ENCODE measurements at regions not wholly inside any gene's neighbourhood (a gene's known extent, or its start where the extent isn't known, plus 50 kb on each side); places are given as distances from the start of the nearest gene placed in this dataset.

GRCh38 chr15:95558131-95558530 lies 772.4 kb upstream of the NR2F2 start:
- DNase-seq (ENCODE audit: low spot score in 2 of 2): no peak
- no peak overlapping the region for H3K4me3 ChIP-seq
- intact Hi-C loops (cut with DNase I; ENCODE audit: low total_unique reads): no loop called here
- no peaks in the 10 kb centered on the region for H3K36me3 ChIP-seq
- peaks cover 0 to 4% of the 10 kb centered on the region in 2 donors for H3K4me1 ChIP-seq
- H3K9me3 ChIP-seq: no peaks in the 10 kb centered on the region
- H3K27ac ChIP-seq: peak overlapping the region in 1 of 2 donors; percentile 27
- no peaks in the 10 kb centered on the region for H3K27me3 ChIP-seq
- no peak for TF ChIP-seq POLR2AphosphoS5 (IDR thresholded peaks at IDR 0.05)
- TF ChIP-seq POLR2A (IDR thresholded peaks at IDR 0.05): no peak
- no peak for TF ChIP-seq CTCF (IDR thresholded peaks at IDR 0.05)

GRCh38 chr15:95558916-95559315 lies 771.6 kb upstream of the NR2F2 start:
- intact Hi-C loops (cut with DNase I; ENCODE audit: low total_unique reads): no loop called here

GRCh38 chr15:95559875-95560394 lies 770.6 kb upstream of the NR2F2 start:
- Histone ChIP-seq H3K27ac (no peak overlapping the region), H3K36me3 (no peaks in the 10 kb centered on the region), H3K4me3 (no peak overlapping the region), H3K4me1 (peaks cover 0 to 4% of the 10 kb centered on the region in 2 donors), H3K27me3 (no peaks in the 10 kb centered on the region), H3K9me3 (no peaks in the 10 kb centered on the region)
- no peak for TF ChIP-seq CTCF (IDR thresholded peaks at IDR 0.05)
- no peak for TF ChIP-seq POLR2AphosphoS5 (IDR thresholded peaks at IDR 0.05)
- no peak for TF ChIP-seq POLR2A (IDR thresholded peaks at IDR 0.05)
- intact Hi-C loops (cut with DNase I; ENCODE audit: low total_unique reads): no loop called here
- DNase-seq (ENCODE audit: low spot score in 2 of 2): no peak

More at GRCh38 chr15:95558916-95559315, 771.6 kb upstream of the NR2F2 start:
- H3K9me3 ChIP-seq: no peaks in the 10 kb centered on the region
- DNase-seq (ENCODE audit: low spot score in 2 of 2): no peak
- no peak overlapping the region for H3K4me3 ChIP-seq
- no peak for TF ChIP-seq POLR2AphosphoS5 (IDR thresholded peaks at IDR 0.05)
- no peak for TF ChIP-seq POLR2A (IDR thresholded peaks at IDR 0.05)
- no peak for TF ChIP-seq CTCF (IDR thresholded peaks at IDR 0.05)
- no peak overlapping the region for H3K27ac ChIP-seq
- H3K36me3 ChIP-seq: no peaks in the 10 kb centered on the region
- H3K27me3 ChIP-seq: no peaks in the 10 kb centered on the region
- H3K4me1 ChIP-seq: peaks cover 0 to 4% of the 10 kb centered on the region in 2 donors

GRCh38 chr15:95561463-95561862 lies 769.0 kb upstream of the NR2F2 start:
- no peak for DNase-seq (ENCODE audit: low spot score in 2 of 2)
- TF ChIP-seq CTCF (IDR thresholded peaks at IDR 0.05): no peak
- no peak for TF ChIP-seq POLR2A (IDR thresholded peaks at IDR 0.05)
- TF ChIP-seq POLR2AphosphoS5 (IDR thresholded peaks at IDR 0.05): no peak
- intact Hi-C loops (cut with DNase I; ENCODE audit: low total_unique reads): no loop called here

GRCh38 chr15:95563634-95564033 lies 766.9 kb upstream of the NR2F2 start:
- TF ChIP-seq CTCF (IDR thresholded peaks at IDR 0.05) (no peak), POLR2AphosphoS5 (IDR thresholded peaks at IDR 0.05) (no peak), POLR2A (IDR thresholded peaks at IDR 0.05) (no peak)
- no peak for DNase-seq (ENCODE audit: low spot score in 2 of 2)
- H3K4me1 ChIP-seq: no peaks in the 10 kb centered on the region
- H3K36me3 ChIP-seq: no peaks in the 10 kb centered on the region
- no peak overlapping the region for H3K27ac ChIP-seq
- intact Hi-C loops (cut with DNase I; ENCODE audit: low total_unique reads): no loop called here
- no peaks in the 10 kb centered on the region for H3K9me3 ChIP-seq
- no peaks in the 10 kb centered on the region for H3K27me3 ChIP-seq
- no peak overlapping the region for H3K4me3 ChIP-seq

More at GRCh38 chr15:95561463-95561862, 769.0 kb upstream of the NR2F2 start:
- no peaks in the 10 kb centered on the region for H3K27me3 ChIP-seq
- H3K4me3 ChIP-seq: no peak overlapping the region
- H3K36me3 ChIP-seq: no peaks in the 10 kb centered on the region
- H3K9me3 ChIP-seq: no peaks in the 10 kb centered on the region
- no peak overlapping the region for H3K27ac ChIP-seq
- peaks cover 0 to 4% of the 10 kb centered on the region in 2 donors for H3K4me1 ChIP-seq
